Stimulated activated CD4-positive, alpha-beta T cell treated with anti-CD3 and anti-CD28 coated beads, Interleukin-12 subunit alpha, Interleukin-12 subunit beta, amount 100 ng/mL, for 48 hours (primary cell): ENCODE measurements at regions not wholly inside any gene's neighbourhood (a gene's known extent, or its start where the extent isn't known, plus 50 kb on each side); places are given as distances from the start of the nearest gene placed in this dataset.
"Not testable (repeated sequence)": the region's sequence is repeated elsewhere in the genome, so short reads cannot be mapped to it uniquely, and the experiment has no call there.

Source experiments
- DNase-seq, 3 donors: peaks; one replicate each; pipeline ENCODE4 v3.0.0-alpha.2; 2020; ENCODE audit warnings: low read depth in 2 of 3, low spot score in 1 of 3

GRCh38 chr11:39462506-39462905 is 1996.9 kb downstream of the LRRC4C start:
- no peak for DNase-seq

GRCh38 chr11:39461066-39461465 is 1998.4 kb downstream of the LRRC4C start:
- DNase-seq: no peak

- DNase-seq: no peak
Observed at GRCh38 chr11:39459606-39460005, 1999.8 kb downstream of the LRRC4C start.

- DNase-seq: no peak
Observed at GRCh38 chr11:39458481-39458880, 2001.0 kb downstream of the LRRC4C start.

GRCh38 chr11:39443424-39444022 is 2015.9 kb downstream of the LRRC4C start:
- DNase-seq: no peak

GRCh38 chr11:39442177-39442576 is 2017.3 kb downstream of the LRRC4C start:
- no peak for DNase-seq

- no peak for DNase-seq
Observed at GRCh38 chr11:39435641-39436040, 2023.8 kb downstream of the LRRC4C start.

- DNase-seq: no peak
Observed at GRCh38 chr11:39434466-39434865, 2025.0 kb downstream of the LRRC4C start.

GRCh38 chr11:39432929-39433328 is 2026.5 kb downstream of the LRRC4C start:
- no peak for DNase-seq

GRCh38 chr11:39425226-39425625 is 2034.2 kb downstream of the LRRC4C start:
- DNase-seq: no peak

- DNase-seq: no peak
Observed at GRCh38 chr11:39412117-39412516, 2047.3 kb downstream of the LRRC4C start.

GRCh38 chr11:39385911-39386310 is 2073.5 kb downstream of the LRRC4C start:
- no peak for DNase-seq

- peak in 1 of 3 donors; percentile 43 for DNase-seq
Observed at GRCh38 chr11:39374963-39375698, 2084.3 kb downstream of the LRRC4C start.

- DNase-seq: no peak
Observed at GRCh38 chr11:39367534-39367933, 2091.9 kb downstream of the LRRC4C start.

GRCh38 chr11:39365809-39366436 is 2093.5 kb downstream of the LRRC4C start:
- no peak for DNase-seq

GRCh38 chr11:39363571-39363970 is 2095.9 kb downstream of the LRRC4C start:
- DNase-seq: no peak

- DNase-seq: no peak
Observed at GRCh38 chr11:39361557-39361956, 2097.9 kb downstream of the LRRC4C start.

- no peak for DNase-seq
Observed at GRCh38 chr11:39345834-39346442, 2113.5 kb downstream of the LRRC4C start.

- DNase-seq: no peak
Observed at GRCh38 chr11:39341461-39341860, 2118.0 kb downstream of the LRRC4C start.

GRCh38 chr11:39333006-39333405 is 2126.4 kb downstream of the LRRC4C start:
- not testable (repeated sequence) for DNase-seq

- DNase-seq: no peak
Observed at GRCh38 chr11:39327302-39327701, 2132.2 kb downstream of the LRRC4C start.

- DNase-seq: not testable (repeated sequence)
Observed at GRCh38 chr11:39311888-39312287, 2147.6 kb downstream of the LRRC4C start.
